Epithelial cell of esophagus (primary cell): ENCODE measurements at regions not wholly inside any gene's neighbourhood (a gene's known extent, or its start where the extent isn't known, plus 50 kb on each side); places are given as distances from the start of the nearest gene placed in this dataset.
"Not testable (repeated sequence)": the region's sequence is repeated elsewhere in the genome, so short reads cannot be mapped to it uniquely, and the experiment has no call there.

Source experiments
- DNase-seq: peaks from one replicate; pipeline ENCODE4 v3.0.0; 2010; ENCODE audit warnings: low read depth
- H3K4me3 ChIP-seq: 2 replicates; pipeline ENCODE4 v1.5.1; 2011; ENCODE audit warnings: mild to moderate bottlenecking, low read length, control low read depth
- TF ChIP-seq, protein P1 (sequence below): IDR thresholded peaks from 2 replicates; pipeline ENCODE4 v1.5.1; 2011; ENCODE audit warnings: low read depth, mild to moderate bottlenecking, low read length, control low read depth, inconsistent platforms; ENCODE audit not compliant: insufficient read depth; ENCODE audit errors: missing control alignments

DNA sequence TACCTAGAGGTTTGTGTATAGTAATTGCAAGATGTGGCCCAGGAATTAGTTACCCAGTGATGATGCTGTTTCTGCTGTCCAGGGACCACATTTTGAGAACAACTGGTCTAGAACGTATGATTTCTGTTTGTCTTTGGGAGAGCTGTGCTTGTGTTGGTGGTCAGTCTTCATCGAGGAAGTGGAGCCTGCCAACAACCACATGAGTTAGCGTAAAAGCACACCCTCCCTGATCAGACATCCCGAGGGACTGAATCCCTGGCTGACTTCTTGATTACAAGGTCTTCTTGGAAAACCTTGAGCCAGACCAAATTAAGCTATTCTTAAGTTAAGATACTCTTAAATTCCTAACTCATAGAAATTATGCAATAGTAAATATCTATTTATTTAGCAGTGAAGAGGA is 81.7 kb upstream of the ZPLD1 start:
- no peak for DNase-seq
- H3K4me3 ChIP-seq, result no peak overlapping the region
- TF ChIP-seq, protein P1, sequence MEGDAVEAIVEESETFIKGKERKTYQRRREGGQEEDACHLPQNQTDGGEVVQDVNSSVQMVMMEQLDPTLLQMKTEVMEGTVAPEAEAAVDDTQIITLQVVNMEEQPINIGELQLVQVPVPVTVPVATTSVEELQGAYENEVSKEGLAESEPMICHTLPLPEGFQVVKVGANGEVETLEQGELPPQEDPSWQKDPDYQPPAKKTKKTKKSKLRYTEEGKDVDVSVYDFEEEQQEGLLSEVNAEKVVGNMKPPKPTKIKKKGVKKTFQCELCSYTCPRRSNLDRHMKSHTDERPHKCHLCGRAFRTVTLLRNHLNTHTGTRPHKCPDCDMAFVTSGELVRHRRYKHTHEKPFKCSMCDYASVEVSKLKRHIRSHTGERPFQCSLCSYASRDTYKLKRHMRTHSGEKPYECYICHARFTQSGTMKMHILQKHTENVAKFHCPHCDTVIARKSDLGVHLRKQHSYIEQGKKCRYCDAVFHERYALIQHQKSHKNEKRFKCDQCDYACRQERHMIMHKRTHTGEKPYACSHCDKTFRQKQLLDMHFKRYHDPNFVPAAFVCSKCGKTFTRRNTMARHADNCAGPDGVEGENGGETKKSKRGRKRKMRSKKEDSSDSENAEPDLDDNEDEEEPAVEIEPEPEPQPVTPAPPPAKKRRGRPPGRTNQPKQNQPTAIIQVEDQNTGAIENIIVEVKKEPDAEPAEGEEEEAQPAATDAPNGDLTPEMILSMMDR, result no peak

DNA sequence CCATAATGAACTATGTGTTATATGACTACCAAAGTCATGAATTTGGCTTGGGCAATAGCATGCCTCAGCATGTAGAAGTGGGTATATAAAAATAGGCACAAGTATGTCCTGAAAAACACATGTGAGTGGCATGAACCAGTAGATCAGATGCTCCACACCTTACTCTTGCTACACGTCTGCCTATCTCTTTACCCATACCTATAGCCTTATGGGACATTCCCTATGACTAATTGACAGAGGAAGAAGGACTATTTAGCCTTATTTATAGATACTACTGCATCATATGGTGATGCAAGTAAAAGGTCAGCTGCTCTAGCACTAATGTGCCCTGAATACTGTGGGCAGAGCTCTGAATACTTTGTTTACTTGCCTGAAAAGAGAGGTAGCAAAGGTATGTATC is 81.0 kb upstream of the ZPLD1 start:
- DNase-seq, result peak; percentile 96
- TF ChIP-seq, protein P1, result no peak
- no peak overlapping the region for H3K4me3 ChIP-seq

DNA sequence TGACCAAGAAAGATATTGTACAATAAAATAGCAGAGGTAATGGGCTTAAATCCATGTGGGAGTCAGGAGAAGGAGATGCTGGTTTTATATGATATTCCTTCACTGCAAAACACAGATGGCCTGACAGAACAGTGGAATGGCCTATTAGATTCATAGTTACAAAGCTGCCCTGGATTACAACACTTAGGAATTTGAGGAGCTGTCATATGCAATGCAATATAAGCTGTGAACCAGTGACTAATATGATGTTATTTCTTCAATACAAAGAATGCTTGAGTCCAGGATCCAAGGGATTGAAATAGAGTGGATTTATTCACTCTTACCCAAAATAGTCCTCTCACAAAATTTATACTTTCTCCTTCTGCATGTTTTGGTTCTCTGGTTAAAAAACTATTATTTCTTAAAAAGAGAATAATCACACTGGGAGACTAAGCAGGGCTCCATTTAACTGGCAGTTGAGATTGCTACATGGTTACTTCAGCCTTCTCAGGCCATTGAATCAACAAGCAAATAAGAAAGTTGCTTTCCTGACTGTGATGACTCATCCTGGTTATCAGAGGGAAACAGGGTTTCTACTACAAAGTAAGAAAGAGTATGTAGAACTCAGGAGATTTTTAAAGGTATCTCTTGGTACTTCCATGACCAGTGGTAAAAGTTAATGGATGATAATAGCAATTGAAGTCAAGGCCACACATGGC is 79.8 kb upstream of the ZPLD1 start:
- DNase-seq, result peak; percentile 89
- TF ChIP-seq, protein P1, result no peak
- no peak overlapping the region for H3K4me3 ChIP-seq

DNA sequence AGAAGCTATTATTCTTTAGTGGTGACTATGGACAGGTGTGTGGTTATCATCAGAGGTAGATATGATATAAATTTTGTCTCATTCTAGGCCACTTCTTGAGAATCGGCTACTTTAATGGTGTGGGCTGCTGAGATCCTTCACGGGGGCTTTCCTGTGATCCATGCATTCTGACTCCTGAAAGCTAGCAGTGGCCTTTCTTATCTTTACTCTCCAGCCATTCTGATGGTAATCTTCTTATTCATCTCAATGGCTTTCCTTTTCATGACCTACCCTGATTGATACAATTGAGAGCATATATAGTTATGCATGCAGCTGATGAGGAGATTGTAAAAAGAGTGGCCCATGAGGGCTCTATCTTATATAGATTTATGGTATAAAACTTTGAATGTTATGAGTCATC is 78.3 kb upstream of the ZPLD1 start:
- no peak overlapping the region for H3K4me3 ChIP-seq
- DNase-seq, result no peak
- TF ChIP-seq, protein P1, result no peak

DNA sequence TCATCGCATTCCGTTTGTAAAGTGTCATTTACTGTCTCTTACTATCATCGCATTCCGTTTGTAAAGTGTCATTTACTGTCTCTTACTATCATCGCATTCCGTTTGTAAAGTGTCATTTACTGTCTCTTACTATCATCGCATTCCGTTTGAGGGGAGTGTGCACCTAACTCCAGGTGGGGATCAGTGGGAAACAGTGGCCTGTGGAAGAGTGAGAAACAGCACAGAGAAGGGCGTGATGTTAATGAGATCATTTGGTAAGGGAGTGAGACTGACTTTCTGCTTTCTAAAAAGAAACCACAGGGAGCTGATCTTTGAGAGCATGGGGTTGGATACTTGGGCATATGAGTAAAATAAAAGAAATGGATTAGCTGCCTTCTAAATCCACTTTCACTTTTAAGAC is 77.5 kb upstream of the ZPLD1 start:
- not testable (repeated sequence) for DNase-seq

DNA sequence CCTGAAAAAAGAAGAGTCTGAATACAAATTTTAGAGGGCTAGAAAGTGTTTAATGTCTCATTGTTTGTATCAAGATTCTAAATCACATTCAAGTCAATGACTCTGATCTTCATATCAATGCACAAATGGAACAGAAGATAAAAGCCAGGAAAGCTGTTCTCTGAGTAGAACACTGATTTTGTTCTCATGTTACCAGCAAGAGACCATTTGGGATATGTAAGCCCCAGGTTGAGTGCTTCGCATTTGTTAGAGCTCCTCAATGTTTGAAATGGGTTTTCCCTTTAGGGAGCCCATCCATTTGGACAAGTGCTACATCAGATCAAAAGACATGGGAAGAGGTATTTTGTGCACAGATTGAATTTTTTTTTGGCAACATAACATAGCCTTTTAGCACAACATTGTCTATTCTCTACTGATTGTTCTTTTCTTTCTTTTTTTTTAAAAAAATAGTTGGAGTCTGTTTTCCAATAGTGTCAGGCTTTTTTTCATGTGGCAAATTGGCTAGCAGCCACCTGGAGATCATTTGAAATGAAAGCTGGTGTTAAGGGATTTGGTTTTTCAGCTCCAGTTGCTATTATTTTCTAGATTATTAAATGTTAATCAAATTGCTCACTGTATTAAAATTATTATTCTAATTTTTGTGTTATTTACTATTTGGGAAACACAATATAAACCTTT is 74.5 kb upstream of the ZPLD1 start:
- TF ChIP-seq, protein P1, result no peak
- no peak for DNase-seq
- no peak overlapping the region for H3K4me3 ChIP-seq

More for the DNA sequence above, 77.5 kb upstream of the ZPLD1 start:
- H3K4me3 ChIP-seq, result not testable (repeated sequence)

DNA sequence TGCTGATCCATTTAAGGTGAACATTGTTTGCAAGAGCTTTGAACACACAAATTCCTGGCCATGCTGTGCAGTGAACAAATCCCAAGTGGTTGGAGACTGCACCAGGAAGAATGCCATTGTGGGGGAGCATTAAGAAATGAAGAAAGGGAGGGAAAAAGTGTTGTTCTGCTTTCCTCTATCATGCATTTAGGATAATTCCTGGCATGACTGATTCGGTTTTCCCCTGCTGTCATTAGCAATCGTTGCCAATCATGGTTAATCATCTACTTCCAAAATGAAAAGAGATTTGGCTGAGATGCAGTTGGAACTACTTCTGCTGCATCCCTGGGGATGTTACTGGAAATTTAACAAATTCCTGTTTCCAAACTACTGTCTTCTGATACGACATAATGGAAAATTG is 73.7 kb upstream of the ZPLD1 start:
- no peak overlapping the region for H3K4me3 ChIP-seq
- TF ChIP-seq, protein P1, result no peak
- DNase-seq, result no peak

DNA sequence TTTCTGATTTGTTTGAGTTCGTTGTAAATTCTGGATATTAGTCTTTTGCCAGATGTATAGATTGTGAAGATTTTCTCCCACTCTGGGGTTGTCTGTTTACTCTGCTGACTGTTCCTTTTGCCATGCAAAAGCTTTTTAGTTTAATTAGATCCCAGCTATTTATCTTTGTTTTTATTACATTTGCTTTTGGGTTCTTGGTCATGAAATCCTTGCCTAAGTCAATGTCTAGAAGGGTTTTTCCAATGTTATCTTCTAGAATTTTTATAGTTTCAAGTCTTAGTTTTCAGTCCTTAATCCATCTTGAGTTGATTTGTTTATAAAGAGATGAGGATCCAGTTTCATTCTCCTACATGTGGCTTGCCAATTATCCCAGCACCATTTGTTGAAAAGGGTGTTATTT is 68.7 kb upstream of the ZPLD1 start:
- not testable (repeated sequence) for DNase-seq, H3K4me3 ChIP-seq
